ENCODE measurements at regions not wholly inside any gene's neighbourhood (a gene's known extent, or its start where the extent isn't known, plus 50 kb on each side); places are given as distances from the start of the nearest gene placed in this dataset.

- TF ChIP-seq, protein P1, sequence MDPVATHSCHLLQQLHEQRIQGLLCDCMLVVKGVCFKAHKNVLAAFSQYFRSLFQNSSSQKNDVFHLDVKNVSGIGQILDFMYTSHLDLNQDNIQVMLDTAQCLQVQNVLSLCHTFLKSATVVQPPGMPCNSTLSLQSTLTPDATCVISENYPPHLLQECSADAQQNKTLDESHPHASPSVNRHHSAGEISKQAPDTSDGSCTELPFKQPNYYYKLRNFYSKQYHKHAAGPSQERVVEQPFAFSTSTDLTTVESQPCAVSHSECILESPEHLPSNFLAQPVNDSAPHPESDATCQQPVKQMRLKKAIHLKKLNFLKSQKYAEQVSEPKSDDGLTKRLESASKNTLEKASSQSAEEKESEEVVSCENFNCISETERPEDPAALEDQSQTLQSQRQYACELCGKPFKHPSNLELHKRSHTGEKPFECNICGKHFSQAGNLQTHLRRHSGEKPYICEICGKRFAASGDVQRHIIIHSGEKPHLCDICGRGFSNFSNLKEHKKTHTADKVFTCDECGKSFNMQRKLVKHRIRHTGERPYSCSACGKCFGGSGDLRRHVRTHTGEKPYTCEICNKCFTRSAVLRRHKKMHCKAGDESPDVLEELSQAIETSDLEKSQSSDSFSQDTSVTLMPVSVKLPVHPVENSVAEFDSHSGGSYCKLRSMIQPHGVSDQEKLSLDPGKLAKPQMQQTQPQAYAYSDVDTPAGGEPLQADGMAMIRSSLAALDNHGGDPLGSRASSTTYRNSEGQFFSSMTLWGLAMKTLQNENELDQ (tag by site-specific recombination; IDR thresholded peaks at IDR 0.05; ENCODE audit: low read depth): no peak
- TF ChIP-seq ZNF354C (tag by site-specific recombination; IDR thresholded peaks at IDR 0.05; ENCODE audit: borderline replicate concordance, low read depth) (no peak), SALL2 (tag by site-specific recombination; IDR thresholded peaks at IDR 0.05; ENCODE audit: borderline replicate concordance) (no peak), ZNF221 (tag by site-specific recombination; IDR thresholded peaks at IDR 0.05; ENCODE audit: borderline replicate concordance) (no peak), ZNF560 (tag by site-specific recombination; IDR thresholded peaks at IDR 0.05; ENCODE audit: borderline replicate concordance) (no peak), KLF9 (tag by site-specific recombination; IDR thresholded peaks at IDR 0.05; ENCODE audit: low read depth) (no peak), ZNF324 (tag by site-specific recombination; IDR thresholded peaks at IDR 0.05) (no peak), GLIS2 (tag by site-specific recombination; IDR thresholded peaks at IDR 0.05) (0 out of 2 replicates have a peak, but pooled peaks have one; percentile 19), ZNF704 (tag by site-specific recombination; IDR thresholded peaks at IDR 0.05) (no peak), ZNF677 (tag by site-specific recombination; IDR thresholded peaks at IDR 0.05) (no peak), ZNF121 (tag by site-specific recombination; IDR thresholded peaks at IDR 0.05) (no peak), ZNF133 (tag by site-specific recombination; IDR thresholded peaks at IDR 0.05) (no peak)
- TF ChIP-seq, protein P2, sequence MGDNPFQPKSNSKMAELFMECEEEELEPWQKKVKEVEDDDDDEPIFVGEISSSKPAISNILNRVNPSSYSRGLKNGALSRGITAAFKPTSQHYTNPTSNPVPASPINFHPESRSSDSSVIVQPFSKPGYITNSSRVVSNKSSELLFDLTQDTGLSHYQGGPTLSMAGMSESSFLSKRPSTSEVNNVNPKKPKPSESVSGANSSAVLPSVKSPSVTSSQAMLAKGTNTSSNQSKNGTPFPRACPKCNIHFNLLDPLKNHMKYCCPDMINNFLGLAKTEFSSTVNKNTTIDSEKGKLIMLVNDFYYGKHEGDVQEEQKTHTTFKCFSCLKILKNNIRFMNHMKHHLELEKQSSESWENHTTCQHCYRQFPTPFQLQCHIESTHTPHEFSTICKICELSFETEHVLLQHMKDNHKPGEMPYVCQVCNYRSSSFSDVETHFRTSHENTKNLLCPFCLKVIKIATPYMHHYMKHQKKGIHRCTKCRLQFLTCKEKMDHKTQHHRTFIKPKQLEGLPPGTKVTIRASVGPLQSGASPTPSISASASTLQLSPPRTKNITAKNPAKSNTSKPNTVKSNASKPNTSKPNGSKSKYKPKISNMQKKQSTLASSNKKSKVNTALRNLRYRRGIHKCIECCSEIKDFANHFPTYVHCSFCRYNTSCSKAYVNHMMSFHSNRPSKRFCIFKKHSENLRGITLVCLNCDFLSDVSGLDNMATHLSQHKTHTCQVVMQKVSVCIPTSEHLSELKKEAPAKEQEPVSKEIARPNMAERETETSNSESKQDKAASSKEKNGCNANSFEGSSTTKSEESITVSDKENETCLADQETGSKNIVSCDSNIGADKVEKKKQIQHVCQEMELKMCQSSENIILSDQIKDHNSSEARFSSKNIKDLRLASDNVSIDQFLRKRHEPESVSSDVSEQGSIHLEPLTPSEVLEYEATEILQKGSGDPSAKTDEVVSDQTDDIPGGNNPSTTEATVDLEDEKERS (tag by site-specific recombination; IDR thresholded peaks at IDR 0.05): no peak
These were observed 73.9 kb downstream of the CPN2 start (continued) for GRCh38 chr3:194277104-194277785.

GRCh38 chr3:194277786-194278130 is 73.4 kb downstream of the CPN2 start:
- Histone ChIP-seq H3K27ac (ENCODE audit: extremely low read depth, low read depth, low read length) (no peak overlapping the region), H3K4me1 (ENCODE audit: control insufficient read depth, insufficient read depth, low read length) (no peaks in the 10 kb centered on the region; the same call in 1 of the 2 replicates), H3K9me3 (ENCODE audit: control insufficient read depth, insufficient read depth, low read depth, low read length) (no peaks in the 10 kb centered on the region), H3K36me3 (ENCODE audit: control insufficient read depth in 2 of 2, insufficient read depth in 1 of 2, low read length in 2 of 2) (no peaks in the 10 kb centered on the region), H3K4me3 (ENCODE audit: low read depth, low read length) (no peak overlapping the region)
- ChIA-PET CTCF (no interaction called here), POLR2A (no interaction called here)
- TF ChIP-seq ZNF501 (tag by site-specific recombination; IDR thresholded peaks at IDR 0.05) (no peak), ZNF140 (tag by site-specific recombination; IDR thresholded peaks at IDR 0.05) (no peak), PRDM4 (tag by site-specific recombination; IDR thresholded peaks at IDR 0.05) (no peak), ZNF114 (tag by site-specific recombination; IDR thresholded peaks at IDR 0.05) (no peak), SP3 (tag by site-specific recombination; IDR thresholded peaks at IDR 0.05) (no peak), SP7 (tag by site-specific recombination; IDR thresholded peaks at IDR 0.05) (no peak), KLF1 (tag by site-specific recombination; IDR thresholded peaks at IDR 0.05) (no peak), ZNF16 (tag by site-specific recombination; IDR thresholded peaks at IDR 0.05; ENCODE audit: low read depth) (no peak), HIC1 (tag by site-specific recombination; IDR thresholded peaks at IDR 0.05) (no peak)
